Hypothalamus (tissue), 51 donors: ENCODE measurements at regions not wholly inside any gene's neighbourhood (a gene's known extent, or its start where the extent isn't known, plus 50 kb on each side); places are given as distances from the start of the nearest gene placed in this dataset.
"Not testable (repeated sequence)": the region's sequence is repeated elsewhere in the genome, so short reads cannot be mapped to it uniquely, and the experiment has no call there.

ENCODE experiments used
- DNase-seq, 51 donors: peaks; one replicate each; lab custom pipeline; 2025; lab: John Stamatoyannopoulos, UW

GRCh38 chr3:153023896-153024295, 138.1 kb upstream of the RAP2B start:
- DNase-seq = no peak

GRCh38 chr3:153026026-153026425, 136.0 kb upstream of the RAP2B start:
- DNase-seq = peak in 1 of 51 donors; percentile 7

GRCh38 chr3:153028381-153028780, 133.6 kb upstream of the RAP2B start:
- peak in 3 of 51 donors; percentile 3 to 38 (median 4) for DNase-seq

GRCh38 chr3:153029350-153029749, 132.7 kb upstream of the RAP2B start:
- DNase-seq = peak in 1 of 51 donors; percentile 39

- no peak for DNase-seq
These were observed 129.1 kb upstream of the RAP2B start for GRCh38 chr3:153032891-153033290.

- peak in 1 of 51 donors; percentile 4 for DNase-seq
These were observed 125.2 kb upstream of the RAP2B start for GRCh38 chr3:153036846-153037245.

GRCh38 chr3:153038367-153038766, 123.7 kb upstream of the RAP2B start:
- no peak for DNase-seq

GRCh38 chr3:153038779-153039178, 123.2 kb upstream of the RAP2B start:
- DNase-seq = no peak

- no peak for DNase-seq
These were observed 120.8 kb upstream of the RAP2B start for GRCh38 chr3:153041181-153041580.

GRCh38 chr3:153042088-153042487, 119.9 kb upstream of the RAP2B start:
- DNase-seq = no peak

GRCh38 chr3:153043729-153044328, 118.2 kb upstream of the RAP2B start:
- DNase-seq = no peak

- DNase-seq = no peak
These were observed 116.9 kb upstream of the RAP2B start for GRCh38 chr3:153045150-153045549.

GRCh38 chr3:153050978-153051377, 111.0 kb upstream of the RAP2B start:
- DNase-seq = no peak

- no peak for DNase-seq
These were observed 110.5 kb upstream of the RAP2B start for GRCh38 chr3:153051427-153052095.

- peak in 1 of 51 donors; percentile 3 for DNase-seq
These were observed 109.9 kb upstream of the RAP2B start for GRCh38 chr3:153052096-153052460.

GRCh38 chr3:153055217-153055616, 106.8 kb upstream of the RAP2B start:
- DNase-seq = no peak

GRCh38 chr3:153055779-153056178, 106.2 kb upstream of the RAP2B start:
- no peak for DNase-seq

- DNase-seq = not testable (repeated sequence)
These were observed 103.9 kb upstream of the RAP2B start for GRCh38 chr3:153058031-153058688.

- DNase-seq = no peak
These were observed 101.7 kb upstream of the RAP2B start for GRCh38 chr3:153060346-153060745.

- no peak for DNase-seq
These were observed 100.0 kb upstream of the RAP2B start for GRCh38 chr3:153061938-153062528.

GRCh38 chr3:153063337-153063736, 98.7 kb upstream of the RAP2B start:
- no peak for DNase-seq

- no peak for DNase-seq
These were observed 95.0 kb upstream of the RAP2B start for GRCh38 chr3:153066983-153067382.
